Retinal pigment epithelial cell (primary cell): ENCODE measurements at regions not wholly inside any gene's neighbourhood (a gene's known extent, or its start where the extent isn't known, plus 50 kb on each side); places are given as distances from the start of the nearest gene placed in this dataset.

Experiments
- DNase-seq: peaks from one replicate; pipeline ENCODE4 v3.0.0-alpha.2; 2010; ENCODE audit warnings: low read depth
- H3K4me3 ChIP-seq: 2 replicates; pipeline ENCODE4 v1.5.1; 2011; ENCODE audit warnings: mild to moderate bottlenecking, low read length, control low read depth, moderate library complexity
- CTCF ChIP-seq: conservative IDR thresholded peaks from 2 replicates; pipeline ENCODE4 v1.5.1; 2011; ENCODE audit warnings: low read depth, low read length, control low read depth, inconsistent platforms

- TF ChIP-seq CTCF = no peak
- DNase-seq = no peak
Measured at GRCh38 chr7:7100432-7100849, 81.9 kb upstream of the C1GALT1 start.

GRCh38 chr7:7102906-7103305 lies 79.4 kb upstream of the C1GALT1 start:
- no peak overlapping the region for H3K4me3 ChIP-seq
- TF ChIP-seq CTCF = no peak

More at GRCh38 chr7:7100432-7100849, 81.9 kb upstream of the C1GALT1 start:
- H3K4me3 ChIP-seq = no peak overlapping the region

GRCh38 chr7:7103343-7104313 lies 78.7 kb upstream of the C1GALT1 start:
- peak; percentile 60 for TF ChIP-seq CTCF
- no peak overlapping the region for H3K4me3 ChIP-seq
- peak; percentile 39 for DNase-seq

More at GRCh38 chr7:7102906-7103305, 79.4 kb upstream of the C1GALT1 start:
- no peak for DNase-seq

GRCh38 chr7:7104314-7104698 lies 78.0 kb upstream of the C1GALT1 start:
- DNase-seq = no peak
- no peak overlapping the region for H3K4me3 ChIP-seq
- TF ChIP-seq CTCF = no peak

- DNase-seq = no peak
- no peak for TF ChIP-seq CTCF
Measured at GRCh38 chr7:7104971-7105370, 77.4 kb upstream of the C1GALT1 start.

GRCh38 chr7:7105800-7106582 lies 76.4 kb upstream of the C1GALT1 start:
- no peak overlapping the region for H3K4me3 ChIP-seq
- no peak for DNase-seq
- no peak for TF ChIP-seq CTCF

More at GRCh38 chr7:7104971-7105370, 77.4 kb upstream of the C1GALT1 start:
- no peak overlapping the region for H3K4me3 ChIP-seq
